ENCODE measurements at regions not wholly inside any gene's neighbourhood (a gene's known extent, or its start where the extent isn't known, plus 50 kb on each side); places are given as distances from the start of the nearest gene placed in this dataset.

DNA sequence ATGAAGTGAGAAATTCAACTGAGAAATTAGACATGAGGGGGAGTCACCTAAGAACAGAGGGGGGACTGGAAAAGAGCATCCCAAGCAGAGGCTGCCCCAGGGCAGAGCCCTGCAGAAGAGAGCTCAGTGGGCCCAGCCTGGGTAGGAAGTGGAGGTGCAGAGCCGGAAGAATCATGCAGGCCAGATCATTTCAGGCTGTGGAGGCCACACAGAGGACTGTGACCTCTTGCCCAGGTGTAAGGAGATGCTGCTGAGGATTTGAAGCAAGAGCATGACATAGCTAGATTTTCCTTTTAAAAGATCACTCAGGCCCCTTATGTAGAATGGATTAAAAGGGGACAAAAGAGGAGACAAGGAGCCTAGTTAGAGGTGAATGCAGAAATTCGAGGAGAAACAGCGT, 63.9 kb upstream of the SPATA13 start:
- no peak overlapping the region for H3K4me3 ChIP-seq (ENCODE audit: low read length)
- H3K36me3 ChIP-seq (ENCODE audit: control insufficient read depth, low read length): no peaks in the 10 kb centered on the region
- no peak for TF ChIP-seq EZH2phosphoT487 (IDR thresholded peaks at IDR 0.05; ENCODE audit: borderline replicate concordance, low read length)
- TF ChIP-seq, protein P1, sequence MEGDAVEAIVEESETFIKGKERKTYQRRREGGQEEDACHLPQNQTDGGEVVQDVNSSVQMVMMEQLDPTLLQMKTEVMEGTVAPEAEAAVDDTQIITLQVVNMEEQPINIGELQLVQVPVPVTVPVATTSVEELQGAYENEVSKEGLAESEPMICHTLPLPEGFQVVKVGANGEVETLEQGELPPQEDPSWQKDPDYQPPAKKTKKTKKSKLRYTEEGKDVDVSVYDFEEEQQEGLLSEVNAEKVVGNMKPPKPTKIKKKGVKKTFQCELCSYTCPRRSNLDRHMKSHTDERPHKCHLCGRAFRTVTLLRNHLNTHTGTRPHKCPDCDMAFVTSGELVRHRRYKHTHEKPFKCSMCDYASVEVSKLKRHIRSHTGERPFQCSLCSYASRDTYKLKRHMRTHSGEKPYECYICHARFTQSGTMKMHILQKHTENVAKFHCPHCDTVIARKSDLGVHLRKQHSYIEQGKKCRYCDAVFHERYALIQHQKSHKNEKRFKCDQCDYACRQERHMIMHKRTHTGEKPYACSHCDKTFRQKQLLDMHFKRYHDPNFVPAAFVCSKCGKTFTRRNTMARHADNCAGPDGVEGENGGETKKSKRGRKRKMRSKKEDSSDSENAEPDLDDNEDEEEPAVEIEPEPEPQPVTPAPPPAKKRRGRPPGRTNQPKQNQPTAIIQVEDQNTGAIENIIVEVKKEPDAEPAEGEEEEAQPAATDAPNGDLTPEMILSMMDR (IDR thresholded peaks at IDR 0.05; ENCODE audit: low read depth, low read length, poor library complexity, severe bottlenecking): no peak
- H3K4me2 ChIP-seq (ENCODE audit: low read length): no peak overlapping the region
- no peaks in the 10 kb centered on the region for H3F3A ChIP-seq (ENCODE audit: control insufficient read depth, insufficient read depth)
- H3K79me2 ChIP-seq (ENCODE audit: control insufficient read depth, low read length): no peaks in the 10 kb centered on the region
- no peaks in the 10 kb centered on the region for H3K9me2 ChIP-seq (replicated peaks; ENCODE audit: control insufficient read depth, low read length)
- no peaks in the 10 kb centered on the region for H3K4me1 ChIP-seq (ENCODE audit: control insufficient read depth, low read length)
- peaks cover 11% of the 10 kb centered on the region; the same call in 1 of the 2 replicates for H3K27me3 ChIP-seq (ENCODE audit: control insufficient read depth, low read length)
- no peak overlapping the region for H3K27ac ChIP-seq (ENCODE audit: low read depth, low read length)
- no peaks in the 10 kb centered on the region for H3K9me3 ChIP-seq (ENCODE audit: control insufficient read depth, insufficient read depth, low read length)
- H4K20me1 ChIP-seq (ENCODE audit: control insufficient read depth, insufficient read depth, low read depth, low read length): no peaks in the 10 kb centered on the region

DNA sequence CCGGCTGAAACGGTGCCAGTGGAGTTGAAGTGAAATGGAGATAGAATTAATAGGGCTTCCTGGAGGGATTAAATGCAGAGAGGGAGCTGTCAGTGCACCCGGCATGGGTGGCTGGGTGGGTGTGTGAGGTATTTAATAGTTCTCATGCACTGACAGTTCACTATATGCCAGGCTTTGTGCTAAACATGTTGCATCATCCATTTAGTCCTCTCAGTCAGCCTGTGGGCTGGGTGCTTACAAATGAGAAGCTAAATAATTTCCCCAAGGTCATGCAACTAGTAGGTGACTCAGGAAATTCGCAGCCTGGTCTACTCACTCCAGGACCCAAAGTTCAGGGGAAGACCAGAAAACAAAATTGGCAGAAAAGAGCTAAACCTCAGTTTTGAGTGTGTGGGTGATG, 63.5 kb upstream of the SPATA13 start:
- Histone ChIP-seq H3K4me1 (ENCODE audit: control insufficient read depth, low read length) (no peaks in the 10 kb centered on the region), H3K4me3 (ENCODE audit: low read length) (no peak overlapping the region), H3F3A (ENCODE audit: control insufficient read depth, insufficient read depth) (no peaks in the 10 kb centered on the region), H3K79me2 (ENCODE audit: control insufficient read depth, low read length) (no peaks in the 10 kb centered on the region), H3K36me3 (ENCODE audit: control insufficient read depth, low read length) (no peaks in the 10 kb centered on the region), H3K27ac (ENCODE audit: low read depth, low read length) (no peak overlapping the region), H3K9me3 (ENCODE audit: control insufficient read depth, insufficient read depth, low read length) (no peaks in the 10 kb centered on the region), H4K20me1 (ENCODE audit: control insufficient read depth, insufficient read depth, low read depth, low read length) (no peaks in the 10 kb centered on the region), H3K4me2 (ENCODE audit: low read length) (no peak overlapping the region), H3K27me3 (ENCODE audit: control insufficient read depth, low read length) (peaks cover 12% of the 10 kb centered on the region; the same call in 1 of the 2 replicates), H3K9me2 (replicated peaks; ENCODE audit: control insufficient read depth, low read length) (no peaks in the 10 kb centered on the region)
- TF ChIP-seq EZH2phosphoT487 (IDR thresholded peaks at IDR 0.05; ENCODE audit: borderline replicate concordance, low read length): no peak
- TF ChIP-seq, protein P1 (IDR thresholded peaks at IDR 0.05; ENCODE audit: low read depth, low read length, poor library complexity, severe bottlenecking): no peak

DNA sequence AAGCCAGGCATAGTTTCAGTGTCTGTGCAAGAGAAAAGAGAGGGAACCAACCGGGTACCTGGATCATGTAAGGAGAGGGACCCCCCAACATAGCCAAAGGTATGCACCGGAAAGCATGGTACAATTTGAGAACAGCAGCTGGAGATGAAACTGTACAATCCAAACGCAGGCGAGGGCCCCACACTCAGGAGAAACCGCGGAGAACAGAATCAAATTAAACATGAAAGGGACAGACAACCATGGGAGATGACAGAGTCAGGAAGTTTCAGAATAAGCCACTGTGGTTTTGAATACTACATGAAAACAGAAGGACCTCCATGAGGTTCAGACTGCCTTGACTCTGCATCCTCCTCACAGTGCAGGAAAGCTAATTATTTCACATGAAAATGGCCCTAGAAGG, 62.9 kb upstream of the SPATA13 start:
- H3F3A ChIP-seq (ENCODE audit: control insufficient read depth, insufficient read depth): no peaks in the 10 kb centered on the region
- H3K36me3 ChIP-seq (ENCODE audit: control insufficient read depth, low read length): no peaks in the 10 kb centered on the region
- no peaks in the 10 kb centered on the region for H3K4me1 ChIP-seq (ENCODE audit: control insufficient read depth, low read length)
- H3K9me2 ChIP-seq (replicated peaks; ENCODE audit: control insufficient read depth, low read length): no peaks in the 10 kb centered on the region
- H3K9me3 ChIP-seq (ENCODE audit: control insufficient read depth, insufficient read depth, low read length): no peaks in the 10 kb centered on the region
- no peaks in the 10 kb centered on the region for H4K20me1 ChIP-seq (ENCODE audit: control insufficient read depth, insufficient read depth, low read depth, low read length)
- H3K4me3 ChIP-seq (ENCODE audit: low read length): no peak overlapping the region
- H3K27ac ChIP-seq (ENCODE audit: low read depth, low read length): no peak overlapping the region
- H3K4me2 ChIP-seq (ENCODE audit: low read length): no peak overlapping the region
- H3K79me2 ChIP-seq (ENCODE audit: control insufficient read depth, low read length): no peaks in the 10 kb centered on the region
- TF ChIP-seq EZH2phosphoT487 (IDR thresholded peaks at IDR 0.05; ENCODE audit: borderline replicate concordance, low read length): no peak
- H3K27me3 ChIP-seq (ENCODE audit: control insufficient read depth, low read length): peaks cover 12% of the 10 kb centered on the region; the same call in 1 of the 2 replicates

DNA sequence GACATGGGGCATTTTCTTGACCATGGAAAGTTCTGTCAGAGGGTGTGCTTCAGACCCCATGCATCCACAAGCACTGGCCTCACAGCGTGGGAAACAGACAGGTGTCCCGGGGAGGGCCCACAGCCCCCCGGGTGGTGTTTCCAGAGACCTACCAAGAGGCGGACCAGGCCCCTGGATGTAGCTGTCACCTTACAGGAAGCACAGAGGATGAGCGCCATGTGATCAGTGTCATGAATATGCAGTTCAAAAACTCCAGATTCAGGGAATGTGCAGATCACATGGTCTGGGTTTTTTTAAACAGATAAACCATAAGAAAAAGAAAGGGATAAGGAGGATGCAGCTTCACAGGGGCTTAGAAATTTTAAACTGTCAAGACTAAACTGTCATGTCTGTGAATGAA, 61.0 kb upstream of the SPATA13 start:
- H3K9me3 ChIP-seq (ENCODE audit: control insufficient read depth, insufficient read depth, low read length): no peaks in the 10 kb centered on the region
- no peak overlapping the region for H3K27ac ChIP-seq (ENCODE audit: low read depth, low read length)
- no peak overlapping the region for H3K4me2 ChIP-seq (ENCODE audit: low read length)
- TF ChIP-seq, protein P1 (IDR thresholded peaks at IDR 0.05; ENCODE audit: low read depth, low read length, poor library complexity, severe bottlenecking): no peak
- TF ChIP-seq EZH2phosphoT487 (IDR thresholded peaks at IDR 0.05; ENCODE audit: borderline replicate concordance, low read length): no peak
- H3K4me3 ChIP-seq (ENCODE audit: low read length): no peak overlapping the region
- peaks cover 15% of the 10 kb centered on the region; the same call in 1 of the 2 replicates for H3K27me3 ChIP-seq (ENCODE audit: control insufficient read depth, low read length)
- no peaks in the 10 kb centered on the region for H3K4me1 ChIP-seq (ENCODE audit: control insufficient read depth, low read length)
- H3K79me2 ChIP-seq (ENCODE audit: control insufficient read depth, low read length): no peaks in the 10 kb centered on the region
- H3K9me2 ChIP-seq (replicated peaks; ENCODE audit: control insufficient read depth, low read length): no peaks in the 10 kb centered on the region
- H3K36me3 ChIP-seq (ENCODE audit: control insufficient read depth, low read length): no peaks in the 10 kb centered on the region
- no peaks in the 10 kb centered on the region for H3F3A ChIP-seq (ENCODE audit: control insufficient read depth, insufficient read depth)
- H4K20me1 ChIP-seq (ENCODE audit: control insufficient read depth, insufficient read depth, low read depth, low read length): no peaks in the 10 kb centered on the region
